Inferior parietal cortex (tissue), 1 donor: ENCODE measurements at regions not wholly inside any gene's neighbourhood (a gene's known extent, or its start where the extent isn't known, plus 50 kb on each side); places are given as distances from the start of the nearest gene placed in this dataset.

Experiments used
- DNase-seq: peaks from one replicate; pipeline ENCODE4 v3.0.0-alpha.2; 2016; ENCODE audit errors: extremely low spot score

DNA sequence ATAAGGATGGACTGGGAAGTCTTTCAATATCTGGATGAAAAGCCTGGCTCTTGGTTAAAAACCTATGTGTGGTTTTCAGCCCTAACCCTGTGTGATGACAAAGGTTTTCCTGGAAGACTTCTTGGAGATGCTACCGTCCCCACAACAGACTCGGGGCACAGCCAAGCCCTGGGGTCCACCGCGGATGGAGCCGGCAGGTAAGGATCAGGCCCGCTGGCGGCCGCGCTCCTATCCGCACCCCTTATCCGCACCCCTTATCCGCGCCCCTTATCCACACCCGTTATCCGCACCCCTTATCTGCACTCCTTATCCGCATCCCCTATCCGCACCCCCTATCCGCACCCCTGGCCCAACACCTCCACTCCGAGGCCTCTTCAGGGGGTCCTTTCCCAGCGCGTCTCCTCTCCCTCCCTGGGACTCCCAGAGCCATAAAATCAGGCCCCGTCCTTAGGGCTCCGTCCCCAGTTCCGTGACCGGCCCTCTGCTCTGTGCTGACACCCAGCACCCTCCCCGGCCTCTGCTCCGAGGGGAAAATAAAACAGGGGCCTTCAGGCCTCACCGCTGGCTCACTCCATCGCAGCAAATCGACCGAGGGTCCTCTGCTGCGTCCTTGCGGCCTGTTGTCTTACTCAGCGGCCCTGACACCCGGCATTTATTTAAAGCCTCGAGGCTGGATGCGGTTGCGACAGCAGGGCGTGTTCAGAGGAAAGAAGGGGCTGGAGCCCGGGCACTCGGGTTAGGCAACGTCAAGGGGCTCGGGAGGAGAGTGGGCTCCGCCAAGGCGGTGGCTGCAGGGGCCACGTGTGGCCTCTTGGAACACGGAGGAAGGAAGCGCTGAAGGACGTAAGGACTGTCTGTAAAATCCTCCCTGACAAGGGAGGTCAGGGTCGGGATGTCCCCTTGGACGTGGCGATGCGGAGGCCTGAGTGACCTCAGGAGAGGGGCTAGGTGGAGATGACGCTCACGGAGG lies 215.1 kb upstream of the ADARB2 start:
- DNase-seq, result no peak

DNA sequence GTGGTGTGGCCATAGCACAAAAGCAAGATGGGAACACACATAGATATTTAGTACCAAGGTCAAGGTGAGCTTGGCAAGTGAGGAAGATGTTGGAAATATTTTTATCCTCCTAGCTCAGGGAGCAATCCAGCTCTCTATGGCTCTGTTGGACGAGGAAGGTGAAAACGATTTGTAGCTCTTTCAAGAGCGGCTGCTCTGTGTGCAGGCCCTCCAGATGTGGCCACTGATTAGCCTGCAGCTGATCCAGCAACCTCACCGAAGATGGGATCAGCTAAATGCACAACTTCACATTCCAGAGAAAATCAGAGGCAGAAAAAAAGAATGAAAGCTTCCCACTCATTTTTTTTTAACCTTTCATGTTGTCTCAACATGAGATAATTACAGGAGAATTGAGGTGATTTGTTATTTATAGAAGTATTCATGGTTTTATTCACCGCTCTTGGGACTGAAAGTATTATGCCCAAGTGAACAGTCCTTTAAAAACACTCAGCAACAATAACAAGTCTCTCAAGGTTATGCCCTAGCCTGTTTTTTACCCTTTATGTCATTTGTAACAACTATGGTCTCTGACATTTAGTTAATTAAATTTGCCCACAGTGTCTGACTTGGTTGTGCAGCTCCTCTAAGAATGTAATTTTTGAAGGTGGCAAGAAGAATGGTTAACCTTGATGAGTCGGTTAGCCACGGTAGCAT lies 213.6 kb upstream of the ADARB2 start:
- no peak for DNase-seq

- DNase-seq, result no peak
Observed at GRCh38 chr10:1947464-1948003, 210.2 kb upstream of the ADARB2 start.

DNA sequence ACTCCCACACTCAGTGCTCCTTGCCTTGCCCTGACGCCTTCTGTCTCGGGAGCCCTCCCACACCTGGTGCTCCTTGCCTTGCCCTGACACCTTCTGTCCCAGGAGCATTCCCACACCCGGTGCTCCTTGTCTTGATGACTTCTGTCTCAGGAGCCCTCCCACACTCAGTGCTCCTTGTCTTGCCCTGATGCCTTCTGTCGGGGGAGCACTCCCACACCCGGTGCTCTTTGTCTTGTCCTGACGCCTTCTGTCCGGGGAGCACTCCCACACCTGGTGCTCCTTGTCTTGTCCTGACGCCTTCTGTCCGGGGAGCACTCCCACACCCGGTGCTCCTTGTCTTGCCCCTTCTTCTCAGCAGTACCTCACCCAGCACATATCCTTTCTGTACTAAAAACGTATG lies 207.2 kb upstream of the ADARB2 start:
- DNase-seq, result no peak

DNA sequence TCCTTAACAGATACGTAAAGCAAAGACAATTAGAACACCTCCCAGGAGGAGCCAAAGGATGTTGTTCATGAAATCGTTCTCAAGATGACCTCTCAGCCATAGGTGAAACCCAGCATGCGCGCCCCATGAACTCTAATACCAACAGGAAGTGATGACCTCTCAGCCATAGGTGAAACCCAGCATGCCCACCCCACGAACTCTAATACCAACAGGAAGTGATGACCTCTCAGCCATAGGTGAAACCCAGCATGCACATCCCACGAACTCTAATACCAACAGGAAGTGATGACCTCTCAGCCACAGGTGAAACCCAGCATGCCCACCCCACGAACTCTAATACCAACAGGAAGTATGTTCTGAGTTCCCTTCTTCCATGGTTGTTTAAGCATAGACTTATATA lies 205.2 kb upstream of the ADARB2 start:
- DNase-seq, result no peak

DNA sequence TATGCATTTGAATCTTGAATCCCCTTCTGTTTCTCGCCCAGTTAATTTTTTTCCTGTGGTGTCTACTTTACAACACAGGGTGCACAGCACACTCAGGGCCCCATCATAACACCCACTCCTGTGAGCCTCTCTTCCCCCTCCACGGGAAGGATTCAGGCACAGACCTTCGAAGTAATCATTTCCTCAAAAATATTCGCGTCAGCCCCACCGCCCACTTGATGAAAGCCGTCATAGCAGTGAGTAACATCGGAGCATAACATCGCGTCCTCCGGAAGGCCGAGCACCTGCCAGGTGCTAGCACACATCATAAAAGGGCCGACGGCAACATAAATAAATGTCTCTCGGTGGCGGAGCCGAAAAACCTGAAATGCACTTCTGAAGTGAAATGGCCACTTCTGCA lies 201.7 kb upstream of the ADARB2 start:
- no peak for DNase-seq

GRCh38 chr10:1938317-1938716 lies 201.0 kb upstream of the ADARB2 start:
- no peak for DNase-seq

DNA sequence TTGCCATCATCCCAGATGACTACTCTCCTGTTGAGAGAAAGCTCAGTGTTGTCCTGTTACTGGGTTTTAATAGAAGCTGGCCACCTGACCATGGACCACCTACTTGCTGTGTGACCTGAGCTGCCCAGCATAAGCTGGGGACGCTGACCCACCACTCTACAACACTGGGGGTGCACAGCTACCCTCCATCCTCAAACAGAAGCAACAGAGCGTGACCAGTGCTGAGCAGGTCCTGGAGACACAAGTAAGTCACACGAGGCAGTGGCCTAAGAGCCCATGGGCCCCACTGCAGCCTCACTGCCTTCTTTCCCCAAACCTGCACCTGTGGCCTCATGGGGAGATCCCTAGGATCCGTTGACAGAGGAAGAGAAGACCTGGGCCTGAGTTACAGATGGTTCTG lies 198.6 kb upstream of the ADARB2 start:
- no peak for DNase-seq

- DNase-seq, result no peak
Observed at GRCh38 chr10:1933215-1933614, 195.9 kb upstream of the ADARB2 start.

DNA sequence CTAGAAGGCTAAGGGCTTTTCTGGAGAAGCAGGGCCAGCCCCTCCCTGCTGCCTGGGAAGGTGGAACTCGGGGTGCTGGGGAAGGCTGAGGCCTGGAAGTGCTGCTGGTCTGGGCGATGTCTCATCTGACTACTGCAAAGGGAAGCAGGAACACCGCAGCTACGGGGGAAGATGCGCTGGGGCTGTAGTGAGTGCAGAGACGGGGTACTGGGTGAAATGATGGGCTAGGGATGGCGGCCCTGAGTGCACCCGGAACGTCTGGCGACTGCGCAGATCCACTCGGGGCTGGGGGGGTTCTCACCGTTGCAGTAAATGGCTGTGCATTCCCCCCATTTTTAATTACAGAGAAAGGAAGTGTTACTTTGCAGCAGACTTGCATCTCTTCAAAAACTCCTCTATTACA lies 195.4 kb upstream of the ADARB2 start:
- no peak for DNase-seq

DNA sequence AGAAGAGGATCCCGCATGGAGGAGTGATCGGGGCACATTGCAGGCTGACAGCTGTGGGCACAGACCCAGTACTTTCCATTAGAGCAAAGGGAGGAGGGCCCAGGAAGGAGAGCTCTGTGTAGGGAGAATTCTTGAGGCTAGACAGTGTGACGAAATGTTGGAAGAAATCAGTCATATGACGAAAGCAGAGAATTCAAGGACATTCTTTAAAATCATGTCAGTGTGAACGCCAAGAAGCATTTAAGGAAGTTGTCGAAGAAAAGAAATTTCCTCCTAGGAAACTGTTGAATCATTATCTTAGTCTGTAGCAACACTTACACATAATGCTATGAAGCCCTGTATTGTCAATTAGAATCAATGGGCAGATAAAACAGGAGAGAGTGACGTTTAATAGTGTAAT lies 191.3 kb upstream of the ADARB2 start:
- DNase-seq, result no peak

- no peak for DNase-seq
Observed at GRCh38 chr10:1923998-1924397, 186.7 kb upstream of the ADARB2 start.

DNA sequence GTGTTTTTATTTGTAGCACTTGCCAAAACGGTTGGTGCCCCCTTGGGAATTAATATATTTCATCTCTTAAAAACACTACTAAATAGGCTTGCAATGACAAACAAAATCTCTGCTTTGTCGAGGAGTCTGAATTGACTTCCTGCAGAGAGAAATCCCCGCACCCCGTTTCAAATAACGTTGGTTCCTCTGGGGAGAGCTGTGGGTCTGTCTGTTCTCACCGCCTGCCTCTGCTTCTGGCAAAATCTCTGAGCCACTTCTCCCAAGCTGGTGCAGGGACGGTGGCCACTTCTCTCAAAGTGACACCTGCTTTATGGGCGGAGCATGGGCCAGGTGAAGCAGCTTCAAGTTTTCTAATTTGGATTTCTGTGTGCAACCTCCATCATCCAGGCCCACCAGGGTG lies 186.3 kb upstream of the ADARB2 start:
- no peak for DNase-seq

DNA sequence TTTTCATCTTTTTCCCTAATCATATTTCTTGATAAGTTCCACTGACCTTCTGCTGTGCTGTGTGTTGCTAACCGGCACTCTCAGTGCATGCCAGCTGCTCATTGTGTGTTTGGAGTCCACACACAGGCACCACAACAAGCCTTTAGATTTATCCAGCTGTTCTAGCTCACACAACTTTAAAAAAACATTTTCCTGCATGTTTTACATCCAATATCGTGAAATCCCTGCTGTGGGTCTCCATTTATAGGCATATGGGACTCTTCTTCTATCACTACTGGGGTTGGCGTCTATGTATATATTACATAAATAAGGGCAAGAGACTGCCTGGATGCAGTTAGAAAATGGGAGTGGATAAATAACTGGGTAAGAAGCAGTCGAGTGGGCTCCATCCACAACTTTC lies 183.6 kb upstream of the ADARB2 start:
- DNase-seq, result no peak

GRCh38 chr10:1920127-1920526 lies 182.8 kb upstream of the ADARB2 start:
- no peak for DNase-seq

DNA sequence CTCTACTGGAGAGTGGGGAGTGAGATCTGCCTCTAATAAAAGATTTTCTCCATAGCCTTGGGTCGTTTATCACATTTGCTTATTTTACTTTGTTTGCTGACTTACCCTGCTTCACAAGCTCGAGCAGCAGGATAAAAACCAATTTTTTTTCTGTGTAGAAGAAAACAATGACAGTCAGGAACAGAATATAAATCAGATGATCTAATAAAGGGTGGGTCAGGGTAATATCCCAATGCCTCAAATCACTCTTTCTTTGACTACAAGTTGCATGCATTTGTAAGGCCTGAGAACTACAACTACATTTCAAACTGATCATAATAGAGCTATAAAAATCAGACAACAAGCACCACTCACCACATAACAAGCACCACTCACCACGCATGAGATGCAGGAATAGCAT lies 174.4 kb upstream of the ADARB2 start:
- DNase-seq, result no peak

DNA sequence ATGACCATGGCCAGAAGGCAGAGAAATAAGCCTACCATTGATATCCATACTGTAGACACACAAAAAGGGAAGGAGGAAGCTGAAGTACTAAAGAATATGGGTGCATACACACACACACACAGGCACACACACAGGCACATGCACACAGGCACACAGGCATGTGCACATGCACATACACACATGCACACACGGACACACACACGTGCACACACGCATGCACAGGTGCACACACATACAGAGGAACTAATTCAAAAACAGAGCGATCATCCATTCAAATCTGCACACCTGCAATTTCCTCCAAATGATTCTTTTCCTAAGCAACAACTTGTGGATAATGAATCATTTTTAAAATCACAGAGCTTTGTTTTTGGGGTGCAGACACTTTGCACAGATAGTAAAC lies 166.7 kb upstream of the ADARB2 start:
- DNase-seq, result no peak

DNA sequence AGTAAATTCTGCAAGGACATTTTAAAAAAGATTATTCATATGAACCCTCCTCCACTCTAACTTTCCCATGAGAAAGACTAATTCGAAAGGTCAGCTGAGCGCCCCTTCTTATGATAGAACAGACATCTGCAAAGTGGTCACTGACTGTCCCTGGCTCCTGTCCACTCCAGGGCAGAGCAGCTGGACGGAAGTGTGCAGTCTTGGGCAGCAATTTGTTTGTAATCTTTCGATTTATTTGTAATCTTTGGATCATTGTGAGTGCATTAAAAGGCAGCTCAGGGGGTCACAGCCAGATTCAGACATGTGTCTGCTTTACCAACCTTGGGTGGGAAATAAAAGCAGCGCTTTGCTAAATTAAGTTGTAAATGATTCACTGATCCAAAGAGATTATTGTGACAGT lies 158.8 kb upstream of the ADARB2 start:
- DNase-seq, result no peak

GRCh38 chr10:1895691-1896090 lies 158.4 kb upstream of the ADARB2 start:
- DNase-seq, result no peak

DNA sequence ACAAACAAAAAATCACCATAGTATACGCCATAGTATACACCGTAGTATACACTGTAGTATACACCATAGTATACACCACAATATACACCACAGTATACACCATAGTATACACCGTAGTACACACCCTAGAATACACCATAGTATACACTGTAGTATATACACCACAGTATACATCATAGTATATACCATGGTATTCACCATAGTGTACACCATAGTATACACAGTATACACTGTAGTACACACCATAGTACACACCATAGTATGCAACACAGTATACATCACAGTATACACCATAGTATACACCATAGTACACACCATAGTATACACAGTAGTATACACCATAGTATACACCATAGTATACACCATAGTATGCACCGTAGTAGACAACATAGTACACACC lies 157.6 kb upstream of the ADARB2 start:
- DNase-seq, result no peak

GRCh38 chr10:1893941-1894340 lies 156.6 kb upstream of the ADARB2 start:
- DNase-seq, result no peak

GRCh38 chr10:1886039-1886438 lies 148.7 kb upstream of the ADARB2 start:
- DNase-seq, result no peak

DNA sequence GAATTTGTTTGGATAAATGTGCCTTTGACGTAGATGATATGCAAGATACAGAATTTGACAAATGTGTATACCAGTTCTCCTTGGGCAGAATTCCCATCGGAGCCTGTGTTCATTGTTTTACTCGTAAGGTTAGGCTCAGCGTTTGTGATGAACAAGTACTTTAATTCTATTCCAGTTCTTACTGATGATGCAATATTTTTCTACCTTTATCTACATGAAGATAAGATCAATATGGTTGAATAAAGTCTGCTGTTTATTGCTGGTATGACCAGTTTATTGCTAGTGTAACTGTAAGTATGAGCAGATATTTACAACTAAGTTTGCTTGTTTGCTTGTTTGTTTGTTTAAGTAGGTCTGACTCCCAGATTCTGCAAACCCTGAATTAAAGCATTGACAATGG lies 145.4 kb upstream of the ADARB2 start:
- no peak for DNase-seq
